BJ (cell line): ENCODE measurements at regions not wholly inside any gene's neighbourhood (a gene's known extent, or its start where the extent isn't known, plus 50 kb on each side); places are given as distances from the start of the nearest gene placed in this dataset.

Experiments
- CTCF ChIA-PET: fragments of 350-600 bp; formaldehyde crosslinking; extraction: SDS; loops from one replicate; lab custom pipeline; 2021; ENCODE audit warnings: antibody characterized with exemption, inconsistent platforms; lab: Yijun Ruan, JAX
- POLR2A ChIA-PET: fragments of 300-600 bp; sonication (Branson Sonifier 250); formaldehyde crosslinking; extraction: SDS; loops from one replicate; lab custom pipeline; 2021; ENCODE audit warnings: antibody characterized with exemption; lab: Charles Lee
- DNase-seq: peaks from one replicate; pipeline ENCODE4 v3.0.0-alpha.2; 2011; ENCODE audit warnings: low read depth
- H3K27me3 ChIP-seq: 2 replicates; pipeline ENCODE4 v1.6.0; 2011; ENCODE audit warnings: low read length; ENCODE audit not compliant: control insufficient read depth, insufficient read depth
- H3K36me3 ChIP-seq: 2 replicates; pipeline ENCODE4 v1.5.1; 2011; ENCODE audit warnings: low read length; ENCODE audit not compliant: control insufficient read depth, insufficient read depth
- H3K4me3 ChIP-seq: 2 replicates; pipeline ENCODE4 v1.5.1; 2011; ENCODE audit warnings: low read depth, mild to moderate bottlenecking, control low read depth, low read length
- TF ChIP-seq, protein P1 (sequence below): IDR thresholded peaks from 2 replicates; pipeline ENCODE4 v1.5.1; 2011; ENCODE audit warnings: low read depth, mild to moderate bottlenecking, control low read depth, inconsistent platforms, low read length, moderate library complexity; ENCODE audit not compliant: insufficient read depth

DNA sequence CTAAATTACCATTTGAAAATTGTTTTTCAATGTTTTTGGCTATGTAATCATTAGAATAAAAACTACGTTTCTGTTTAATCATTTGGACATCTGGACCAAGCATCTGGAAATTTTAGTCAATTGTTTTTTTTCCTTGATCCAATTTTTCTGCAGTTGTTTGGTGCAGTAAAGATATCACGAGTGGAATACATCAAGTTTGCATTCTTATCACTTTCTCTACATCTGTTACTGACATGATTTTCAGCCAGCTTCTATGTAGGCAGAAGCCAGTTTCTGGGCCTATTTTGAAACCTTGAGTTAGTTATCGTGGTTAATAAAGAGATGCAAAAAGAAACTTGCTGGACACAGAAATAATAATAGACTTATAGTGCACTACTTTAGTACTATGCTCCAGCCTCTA is 277.9 kb upstream of the ADAMTS5 start:
- CTCF ChIA-PET = no interaction called here

GRCh38 chr21:27244352-27244751 is 277.5 kb upstream of the ADAMTS5 start:
- no peak for DNase-seq
- ChIA-PET CTCF (no interaction called here), POLR2A (no interaction called here)
- Histone ChIP-seq H3K27me3 (no peaks in the 10 kb centered on the region), H3K4me3 (no peak overlapping the region), H3K36me3 (no peaks in the 10 kb centered on the region)
- TF ChIP-seq, protein P1, sequence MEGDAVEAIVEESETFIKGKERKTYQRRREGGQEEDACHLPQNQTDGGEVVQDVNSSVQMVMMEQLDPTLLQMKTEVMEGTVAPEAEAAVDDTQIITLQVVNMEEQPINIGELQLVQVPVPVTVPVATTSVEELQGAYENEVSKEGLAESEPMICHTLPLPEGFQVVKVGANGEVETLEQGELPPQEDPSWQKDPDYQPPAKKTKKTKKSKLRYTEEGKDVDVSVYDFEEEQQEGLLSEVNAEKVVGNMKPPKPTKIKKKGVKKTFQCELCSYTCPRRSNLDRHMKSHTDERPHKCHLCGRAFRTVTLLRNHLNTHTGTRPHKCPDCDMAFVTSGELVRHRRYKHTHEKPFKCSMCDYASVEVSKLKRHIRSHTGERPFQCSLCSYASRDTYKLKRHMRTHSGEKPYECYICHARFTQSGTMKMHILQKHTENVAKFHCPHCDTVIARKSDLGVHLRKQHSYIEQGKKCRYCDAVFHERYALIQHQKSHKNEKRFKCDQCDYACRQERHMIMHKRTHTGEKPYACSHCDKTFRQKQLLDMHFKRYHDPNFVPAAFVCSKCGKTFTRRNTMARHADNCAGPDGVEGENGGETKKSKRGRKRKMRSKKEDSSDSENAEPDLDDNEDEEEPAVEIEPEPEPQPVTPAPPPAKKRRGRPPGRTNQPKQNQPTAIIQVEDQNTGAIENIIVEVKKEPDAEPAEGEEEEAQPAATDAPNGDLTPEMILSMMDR = no peak

More for the DNA sequence above, 277.9 kb upstream of the ADAMTS5 start:
- Histone ChIP-seq H3K4me3 (no peak overlapping the region), H3K36me3 (no peaks in the 10 kb centered on the region), H3K27me3 (no peaks in the 10 kb centered on the region)
- TF ChIP-seq, protein P1 = no peak
- DNase-seq = no peak
- POLR2A ChIA-PET = no interaction called here

DNA sequence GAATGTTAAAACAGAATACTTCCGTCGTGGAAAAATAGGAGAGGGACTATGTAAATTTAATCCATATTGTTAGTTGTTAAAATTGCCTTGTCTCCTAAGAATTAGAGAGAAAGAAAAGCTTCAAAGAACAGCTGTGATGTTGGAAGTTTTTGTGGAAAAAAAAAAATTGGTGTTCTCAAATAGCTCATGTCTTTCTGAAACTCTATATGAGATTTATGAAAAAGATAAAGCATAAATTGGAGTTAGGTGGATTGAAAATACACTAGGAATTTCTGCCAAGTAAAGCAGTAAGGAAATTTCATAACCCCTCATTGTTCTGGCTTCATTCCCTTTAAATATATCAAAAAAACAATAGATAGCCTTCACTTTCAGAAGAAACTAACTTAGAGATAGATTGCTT is 274.0 kb upstream of the ADAMTS5 start:
- H3K36me3 ChIP-seq = no peaks in the 10 kb centered on the region
- no peaks in the 10 kb centered on the region for H3K27me3 ChIP-seq
- POLR2A ChIA-PET = no interaction called here
- TF ChIP-seq, protein P1 = no peak
- no peak for DNase-seq
- no peak overlapping the region for H3K4me3 ChIP-seq
- CTCF ChIA-PET = no interaction called here

DNA sequence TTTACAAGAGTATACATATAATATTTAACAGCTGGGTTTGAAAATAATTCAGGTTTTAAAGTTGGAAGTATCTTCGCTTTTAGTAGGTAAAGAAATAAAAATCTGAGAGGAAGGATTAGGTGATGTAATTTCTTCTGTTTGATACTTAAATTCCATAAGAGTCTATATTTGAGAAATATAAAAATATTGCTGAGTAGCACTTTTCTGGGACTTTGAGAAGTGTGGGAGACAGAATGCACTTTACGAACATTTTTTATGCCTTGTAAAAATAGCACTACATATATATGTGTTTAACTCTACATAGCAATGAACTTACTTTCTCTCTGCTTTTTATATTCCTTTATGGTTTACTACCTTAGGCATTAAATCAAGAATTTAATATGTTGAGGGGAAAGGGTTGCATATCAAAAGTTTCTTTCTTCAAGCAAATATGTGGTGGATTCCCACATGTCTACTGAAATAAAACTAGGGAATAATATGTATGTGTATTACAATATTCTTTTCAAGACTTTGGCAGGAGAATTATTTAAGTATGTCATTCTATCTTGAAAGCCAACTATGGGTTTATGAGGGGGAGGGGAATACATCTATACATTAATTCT is 266.7 kb upstream of the ADAMTS5 start:
- DNase-seq = no peak
- CTCF ChIA-PET = no interaction called here
- TF ChIP-seq, protein P1 = no peak
- Histone ChIP-seq H3K27me3 (no peaks in the 10 kb centered on the region), H3K36me3 (no peaks in the 10 kb centered on the region), H3K4me3 (no peak overlapping the region)
- POLR2A ChIA-PET = no interaction called here

DNA sequence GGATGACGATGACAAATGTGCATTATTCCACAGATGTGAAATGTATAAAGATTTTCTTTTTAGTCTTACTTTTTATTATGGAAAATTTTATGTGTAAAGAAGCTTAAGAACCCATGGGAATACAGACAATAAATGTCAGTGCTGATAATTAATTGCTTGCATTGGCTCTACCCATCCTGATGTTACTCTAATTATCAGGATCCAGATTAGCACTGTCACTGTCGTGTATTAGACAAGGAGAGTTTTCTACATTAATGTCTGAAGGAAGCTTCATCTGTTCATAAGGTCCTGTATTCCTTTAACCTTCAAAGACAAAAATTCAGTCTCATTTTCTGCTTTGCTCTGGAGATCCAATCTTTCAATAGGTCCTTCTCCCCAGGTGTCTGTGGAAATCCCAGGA is 259.1 kb upstream of the ADAMTS5 start:
- H3K27me3 ChIP-seq = no peaks in the 10 kb centered on the region
- DNase-seq = no peak
- TF ChIP-seq, protein P1 = no peak
- POLR2A ChIA-PET = no interaction called here
- H3K4me3 ChIP-seq = no peak overlapping the region
- H3K36me3 ChIP-seq = no peaks in the 10 kb centered on the region
- CTCF ChIA-PET = no interaction called here
